IMR-90 (cell line): ENCODE measurements at regions not wholly inside any gene's neighbourhood (a gene's known extent, or its start where the extent isn't known, plus 50 kb on each side); places are given as distances from the start of the nearest gene placed in this dataset.

Source experiments
- ATAC-seq: fragments of 200-7000 bp; cut with Tn5 transposase; 2 replicates; pipeline ENCODE4 v1.9.1; 2020; ENCODE audit warnings: low read depth, mild to moderate bottlenecking, moderate library complexity
- BruUV-seq: library from RNA; stranded (reverse); fragments of 400-500 nt; replicated peaks from 2 replicates; lab custom pipeline; 2021; lab: Mats Ljungman, UMichigan
- CTCF ChIA-PET: fragments of 300-600 bp; formaldehyde crosslinking; extraction: SDS; loops from one replicate; lab custom pipeline; 2021; ENCODE audit warnings: antibody characterized with exemption; lab: Yijun Ruan, JAX
- POLR2A ChIA-PET: fragments of 300-600 bp; sonication (Branson Sonifier 250); formaldehyde crosslinking; loops from one replicate; lab custom pipeline; 2022; ENCODE audit warnings: antibody characterized with exemption; ENCODE audit not compliant: unreplicated experiment; lab: Charles Lee
- DNase-seq: peaks from one replicate; pipeline ENCODE4 v3.0.0; 2013
- H2AFZ ChIP-seq: replicated peaks from 2 replicates; pipeline ENCODE3; 2013; ENCODE audit warnings: low read length, mild to moderate bottlenecking; ENCODE audit not compliant: poor library complexity
- H2AK5ac ChIP-seq: 2 replicates; pipeline ENCODE4 v1.6.1; 2013; ENCODE audit warnings: low read depth, low read length, inconsistent platforms
- H2AK9ac ChIP-seq: replicated peaks from 2 replicates; pipeline ENCODE3; 2013; ENCODE audit warnings: mild to moderate bottlenecking, low read depth, low read length, moderate library complexity; ENCODE audit not compliant: poor library complexity
- H2BK120ac ChIP-seq: 2 replicates; pipeline ENCODE4 v1.6.1; 2013; ENCODE audit warnings: low read depth, low read length, inconsistent platforms
- H2BK15ac ChIP-seq: 3 replicates; pipeline ENCODE4 v1.6.1; 2013; ENCODE audit warnings: low read depth, low read length, inconsistent platforms
- H2BK20ac ChIP-seq: 2 replicates; pipeline ENCODE4 v1.6.1; 2013; ENCODE audit warnings: low read depth, mild to moderate bottlenecking, inconsistent platforms, low read length, moderate library complexity
- H2BK5ac ChIP-seq: 2 replicates; pipeline ENCODE4 v1.6.1; 2013; ENCODE audit warnings: mild to moderate bottlenecking, low read depth, low read length, inconsistent platforms; ENCODE audit not compliant: poor library complexity, severe bottlenecking
- H3K14ac ChIP-seq: replicated peaks from 2 replicates; pipeline ENCODE4 v1.6.1; 2013; ENCODE audit warnings: low read depth, low read length, inconsistent platforms
- H3K18ac ChIP-seq: 2 replicates; pipeline ENCODE4 v1.6.1; 2013; ENCODE audit warnings: low read depth, low read length, control low read depth
- H3K23ac ChIP-seq: 2 replicates; pipeline ENCODE4 v1.6.1; 2013; ENCODE audit warnings: low read depth, low read length, inconsistent platforms
- H3K27ac ChIP-seq: 2 replicates; pipeline ENCODE4 v1.5.1; 2013; ENCODE audit warnings: mild to moderate bottlenecking, control low read depth, low read length; ENCODE audit not compliant: insufficient read depth
- H3K27me3 ChIP-seq: 2 replicates; pipeline ENCODE4 v1.6.1; 2013; ENCODE audit warnings: low read length; ENCODE audit not compliant: control insufficient read depth, insufficient read depth
- H3K36me3 ChIP-seq: 2 replicates; pipeline ENCODE4 v1.6.1; 2013; ENCODE audit warnings: low read length, mixed read lengths; ENCODE audit not compliant: control insufficient read depth, insufficient read depth
- H3K4ac ChIP-seq: 2 replicates; pipeline ENCODE4 v1.6.1; 2013; ENCODE audit warnings: low read depth, low read length, inconsistent platforms
- H3K4me1 ChIP-seq: 2 replicates; pipeline ENCODE4 v1.6.1; 2013; ENCODE audit warnings: low read length, mixed read lengths; ENCODE audit not compliant: control insufficient read depth, insufficient read depth
- H3K4me2 ChIP-seq: 2 replicates; pipeline ENCODE4 v1.6.1; 2013; ENCODE audit warnings: low read depth, mild to moderate bottlenecking, control low read depth, low read length, moderate library complexity
- H3K4me3 ChIP-seq: 2 replicates; pipeline ENCODE4 v1.5.1; 2013; ENCODE audit warnings: low read depth, mild to moderate bottlenecking, control low read depth, low read length, moderate library complexity; ENCODE audit not compliant: insufficient read depth
- H3K56ac ChIP-seq: 2 replicates; pipeline ENCODE4 v1.6.1; 2013; ENCODE audit warnings: low read length, inconsistent platforms; ENCODE audit not compliant: insufficient read depth; ENCODE audit errors: extremely low read depth
- H3K79me1 ChIP-seq, 2 experiments: 2 replicates each; pipeline ENCODE4 v1.6.1; 2013; ENCODE audit warnings: low read length in 2 of 2, inconsistent platforms in 1 of 2, low read depth in 1 of 2
- H3K9ac ChIP-seq: 2 replicates; pipeline ENCODE4 v1.6.1; 2013; ENCODE audit warnings: low read depth, low read length, control low read depth
- H3K9me1 ChIP-seq: 2 replicates; pipeline ENCODE4 v1.6.1; 2013; ENCODE audit warnings: low read length, inconsistent platforms; ENCODE audit not compliant: insufficient read depth
- H3K9me3 ChIP-seq: 2 replicates; pipeline ENCODE4 v1.6.1; 2013; ENCODE audit warnings: low read length; ENCODE audit not compliant: control insufficient read depth, insufficient read depth
- H4K20me1 ChIP-seq: 2 replicates; pipeline ENCODE4 v1.6.1; 2013; ENCODE audit warnings: low read length, inconsistent platforms; ENCODE audit not compliant: insufficient read depth
- H4K5ac ChIP-seq: 2 replicates; pipeline ENCODE4 v1.6.1; 2013; ENCODE audit warnings: mild to moderate bottlenecking, low read depth, low read length, control low read depth
- H4K8ac ChIP-seq, 2 experiments: 2 replicates each; pipeline ENCODE4 v1.6.1; 2013; ENCODE audit warnings: low read depth in 2 of 2, low read length in 2 of 2, control low read depth in 1 of 2, inconsistent platforms in 1 of 2
- H4K91ac ChIP-seq: 2 replicates; pipeline ENCODE4 v1.6.1; 2013; ENCODE audit warnings: low read depth, low read length, inconsistent platforms; ENCODE audit not compliant: insufficient read depth
- CHD1 ChIP-seq: IDR thresholded peaks from 2 replicates; pipeline ENCODE4 v1.6.1; 2012; ENCODE audit warnings: low read depth, low read length, improper control_type of control experiment
- MAFK ChIP-seq: IDR thresholded peaks from 2 replicates; pipeline ENCODE4 v1.6.1; 2012; ENCODE audit warnings: low read depth, low read length, improper control_type of control experiment
- POLR2A ChIP-seq: IDR thresholded peaks from 2 replicates; pipeline ENCODE4 v1.6.1; 2012; ENCODE audit warnings: mild to moderate bottlenecking, low read depth, low read length
- WGBS, 2 experiments: methylation state at CpG; one replicate each; pipeline versions ENCODE4 v1.1.5 to v1.1.7; 2013; ENCODE audit warnings: missing lambda C conversion rate in 2 of 2; ENCODE audit not compliant: insufficient read length in 1 of 2; ENCODE audit errors: extremely low coverage in 2 of 2; 5-methylcytosine and 5-hydroxymethylcytosine counted together
- dilution Hi-C: fragments of 300-500 bp; cut with HindIII; formaldehyde crosslinking; loops from one replicate; pipeline ENCODE4 v1.14.3; 2018; ENCODE audit warnings: low sequenced_read_pairs; ENCODE audit not compliant: unreplicated experiment
- in situ Hi-C: fragments of 300-500 bp; cut with MboI; formaldehyde crosslinking; loops from 3 replicates; pipeline ENCODE4 v1.14.3; 2019; ENCODE audit warnings: low sequenced_read_pairs, inconsistent platforms, mixed read lengths
- intact Hi-C: fragments of 100-400 bp; cut with micrococcal nuclease; formaldehyde crosslinking; loops from 2 replicates; pipeline ENCODE4 v1.10.0; 2022

GRCh38 chr2:234850818-234851217, 101.0 kb upstream of the SH3BP4 start:
- no peaks in the 10 kb centered on the region for H3K4me1 ChIP-seq
- no peak overlapping the region for H2AK5ac ChIP-seq
- no peak overlapping the region for H2AFZ ChIP-seq
- dilution Hi-C loops, result no loop called here
- no peak overlapping the region for H3K14ac ChIP-seq
- no peak overlapping the region for H4K5ac ChIP-seq
- H3K27me3 ChIP-seq, result no peaks in the 10 kb centered on the region
- H3K56ac ChIP-seq, result no peak overlapping the region
- H2BK20ac ChIP-seq, result no peak overlapping the region
- H3K23ac ChIP-seq, result no peak overlapping the region
- no peak overlapping the region for H3K18ac ChIP-seq
- H3K9me1 ChIP-seq, result 0 out of 2 replicates have a peak, but pooled peaks cover 3% of the 10 kb centered on the region
- TF ChIP-seq POLR2A (no peak), MAFK (no peak), CHD1 (no peak)
- WGBS, 2 experiments, result no CpG with 5 or more reads among the region's 5 CpGs
- H3K27ac ChIP-seq, result no peak overlapping the region
- H3K9ac ChIP-seq, result no peak overlapping the region
- in situ Hi-C loops, result no loop called here
- ChIA-PET CTCF (interaction anchor here (0.6 kb wide), 1 partner anchor 103 kb away, joined by 3 read pairs; no protein-coding TSS in a partner anchor), POLR2A (no interaction called here)
- H3K4ac ChIP-seq, result no peak overlapping the region
- peaks cover 4% of the 10 kb centered on the region for H3K9me3 ChIP-seq
- no peaks in the 10 kb centered on the region for H3K36me3 ChIP-seq
- ATAC-seq, result no peak
- no peak overlapping the region for H2BK5ac ChIP-seq
- H3K79me1 ChIP-seq, result no peaks in the 10 kb centered on the region
- H4K20me1 ChIP-seq, result no peaks in the 10 kb centered on the region
- no peak for DNase-seq
- H2AK9ac ChIP-seq, result no peak overlapping the region
- H4K91ac ChIP-seq, result no peak overlapping the region
- no peak overlapping the region for H3K4me3 ChIP-seq
- no peak overlapping the region for H4K8ac ChIP-seq
- no peak overlapping the region for H2BK15ac ChIP-seq
- no peak overlapping the region for H2BK120ac ChIP-seq
- intact Hi-C loops, result no loop called here
- no TSS peak for BruUV-seq
- H3K4me2 ChIP-seq, result no peak overlapping the region
